ENCODE measurements at regions not wholly inside any gene's neighbourhood (a gene's known extent, or its start where the extent isn't known, plus 50 kb on each side); places are given as distances from the start of the nearest gene placed in this dataset.

DNA sequence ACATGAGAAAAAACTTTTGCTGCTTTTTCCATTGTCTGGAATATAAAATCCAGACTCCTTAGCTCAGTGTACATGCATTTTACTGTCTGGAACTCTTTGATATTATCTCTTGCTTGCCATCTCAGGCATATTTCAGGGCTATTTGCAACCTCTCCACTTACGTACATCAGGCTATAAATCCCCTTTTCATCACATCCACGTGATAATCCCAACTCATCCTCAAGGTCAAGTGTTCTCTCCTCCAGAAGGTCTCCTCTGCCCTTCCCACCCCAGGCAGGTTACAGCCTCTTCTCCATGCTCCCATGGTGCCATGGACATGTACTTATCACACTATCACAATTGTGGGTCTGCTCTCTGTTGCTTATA is 202.5 kb upstream of the RBMS1 start:
- Histone ChIP-seq H3K9me3 (no peaks in the 10 kb centered on the region), H3K4me3 (no peak overlapping the region), H3K27ac (no peak overlapping the region), H3K27me3 (no peaks in the 10 kb centered on the region), H3K36me3 (no peaks in the 10 kb centered on the region), H3K4me1 (no peaks in the 10 kb centered on the region)
- intact Hi-C loops (cut with DNase I; ENCODE audit: low total_unique reads), result no loop called here
- no peak for DNase-seq (ENCODE audit: low spot score in 2 of 2)
- TF ChIP-seq, protein P1, sequence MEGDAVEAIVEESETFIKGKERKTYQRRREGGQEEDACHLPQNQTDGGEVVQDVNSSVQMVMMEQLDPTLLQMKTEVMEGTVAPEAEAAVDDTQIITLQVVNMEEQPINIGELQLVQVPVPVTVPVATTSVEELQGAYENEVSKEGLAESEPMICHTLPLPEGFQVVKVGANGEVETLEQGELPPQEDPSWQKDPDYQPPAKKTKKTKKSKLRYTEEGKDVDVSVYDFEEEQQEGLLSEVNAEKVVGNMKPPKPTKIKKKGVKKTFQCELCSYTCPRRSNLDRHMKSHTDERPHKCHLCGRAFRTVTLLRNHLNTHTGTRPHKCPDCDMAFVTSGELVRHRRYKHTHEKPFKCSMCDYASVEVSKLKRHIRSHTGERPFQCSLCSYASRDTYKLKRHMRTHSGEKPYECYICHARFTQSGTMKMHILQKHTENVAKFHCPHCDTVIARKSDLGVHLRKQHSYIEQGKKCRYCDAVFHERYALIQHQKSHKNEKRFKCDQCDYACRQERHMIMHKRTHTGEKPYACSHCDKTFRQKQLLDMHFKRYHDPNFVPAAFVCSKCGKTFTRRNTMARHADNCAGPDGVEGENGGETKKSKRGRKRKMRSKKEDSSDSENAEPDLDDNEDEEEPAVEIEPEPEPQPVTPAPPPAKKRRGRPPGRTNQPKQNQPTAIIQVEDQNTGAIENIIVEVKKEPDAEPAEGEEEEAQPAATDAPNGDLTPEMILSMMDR (IDR thresholded peaks at IDR 0.05), result no peak
- no peak for TF ChIP-seq POLR2AphosphoS5 (IDR thresholded peaks at IDR 0.05)

DNA sequence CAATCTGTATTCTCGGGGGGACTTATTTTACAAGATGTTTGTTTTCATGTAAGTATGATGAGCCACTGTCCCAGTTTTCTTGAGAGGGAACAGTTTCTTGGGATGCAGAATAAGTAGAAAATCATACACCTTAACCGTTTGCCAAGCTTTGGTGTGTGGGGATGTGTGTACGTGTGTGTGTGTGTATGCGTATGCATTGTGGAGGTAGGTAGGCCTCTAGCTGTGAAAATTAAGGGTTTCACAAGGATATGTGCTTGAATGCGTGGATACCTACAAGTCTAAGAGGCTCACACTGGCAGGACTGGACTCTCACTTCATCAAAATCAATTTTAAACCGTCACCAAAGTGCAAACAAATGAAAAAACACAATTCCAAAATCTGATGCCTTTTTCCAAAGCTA is 204.2 kb upstream of the RBMS1 start:
- TF ChIP-seq POLR2AphosphoS5 (IDR thresholded peaks at IDR 0.05), result no peak
- Histone ChIP-seq H3K36me3 (no peaks in the 10 kb centered on the region), H3K27ac (no peak overlapping the region), H3K4me3 (no peak overlapping the region), H3K27me3 (no peaks in the 10 kb centered on the region), H3K4me1 (no peaks in the 10 kb centered on the region), H3K9me3 (no peaks in the 10 kb centered on the region)
- no peak for DNase-seq (ENCODE audit: low spot score in 2 of 2)
- intact Hi-C loops (cut with DNase I; ENCODE audit: low total_unique reads), result no loop called here

DNA sequence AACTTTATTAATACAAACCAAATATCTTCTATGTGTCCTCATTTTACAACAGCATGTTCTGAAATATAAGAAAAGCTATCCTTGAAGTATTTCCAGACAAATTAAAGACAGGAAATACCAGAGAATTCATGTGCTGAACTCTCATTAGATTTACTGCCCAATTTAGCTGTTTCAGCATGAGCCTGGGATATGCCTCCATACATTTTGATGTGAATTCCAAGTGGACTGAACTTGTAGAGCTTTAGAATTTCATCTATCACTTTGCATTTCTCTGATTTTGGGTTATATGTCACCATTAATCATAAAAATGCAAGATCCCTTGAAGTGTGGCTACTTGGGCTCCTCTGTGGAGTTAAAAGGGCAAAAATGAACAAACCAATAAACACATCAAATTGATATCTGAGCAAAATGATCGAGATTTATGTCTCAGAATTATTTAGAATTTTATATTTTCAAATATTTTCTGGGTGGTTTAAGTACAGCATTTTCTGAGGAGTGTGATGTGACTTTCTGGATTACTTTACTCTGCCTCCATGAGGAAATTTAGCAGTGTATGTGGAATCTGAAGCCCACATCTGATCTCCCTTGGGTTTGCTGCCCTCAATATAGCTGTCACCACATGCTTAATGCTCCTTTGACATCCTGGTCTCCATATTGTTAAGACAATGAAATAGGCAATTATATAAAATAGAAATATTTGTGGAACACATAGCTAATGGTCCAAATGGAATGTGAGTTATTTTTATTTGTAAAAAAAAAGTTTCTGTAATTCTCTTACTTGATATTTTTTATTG is 206.6 kb upstream of the RBMS1 start:
- Histone ChIP-seq H3K27ac (no peak overlapping the region), H3K9me3 (no peaks in the 10 kb centered on the region), H3K36me3 (no peaks in the 10 kb centered on the region), H3K27me3 (no peaks in the 10 kb centered on the region), H3K4me3 (no peak overlapping the region), H3K4me1 (no peaks in the 10 kb centered on the region)
- DNase-seq (ENCODE audit: low spot score in 2 of 2), result no peak
- intact Hi-C loops (cut with DNase I; ENCODE audit: low total_unique reads), result no loop called here
- no peak for TF ChIP-seq POLR2AphosphoS5 (IDR thresholded peaks at IDR 0.05)
- TF ChIP-seq, protein P1 (IDR thresholded peaks at IDR 0.05), result no peak
- TF ChIP-seq POLR2A (IDR thresholded peaks at IDR 0.05), result no peak

DNA sequence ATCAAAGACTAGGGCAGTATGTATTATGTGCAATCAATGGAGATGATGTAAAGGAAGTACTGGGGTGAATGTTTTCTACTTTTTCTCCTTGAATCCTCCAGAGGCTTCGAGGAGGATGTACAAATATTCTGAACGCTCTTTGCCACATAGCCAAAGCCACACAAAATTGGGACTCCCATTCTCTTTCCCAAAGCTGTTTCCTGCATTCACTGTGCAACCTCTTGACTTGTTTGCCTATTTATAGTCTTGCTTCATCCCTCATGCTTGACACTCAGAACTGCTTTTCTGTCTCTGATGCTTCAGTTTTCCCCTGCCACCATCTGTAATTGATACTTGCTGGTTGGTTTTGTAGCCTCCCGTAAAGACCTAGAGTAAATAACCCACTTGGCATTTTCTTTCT is 208.2 kb upstream of the RBMS1 start:
- H3K4me1 ChIP-seq, result no peaks in the 10 kb centered on the region
- H3K9me3 ChIP-seq, result no peaks in the 10 kb centered on the region
- no peak overlapping the region for H3K4me3 ChIP-seq
- intact Hi-C loops (cut with DNase I; ENCODE audit: low total_unique reads), result no loop called here
- no peaks in the 10 kb centered on the region for H3K36me3 ChIP-seq
- TF ChIP-seq POLR2AphosphoS5 (IDR thresholded peaks at IDR 0.05) (no peak), POLR2A (IDR thresholded peaks at IDR 0.05) (no peak)
- TF ChIP-seq, protein P1 (IDR thresholded peaks at IDR 0.05), result no peak
- no peak overlapping the region for H3K27ac ChIP-seq
- no peaks in the 10 kb centered on the region for H3K27me3 ChIP-seq
- DNase-seq (ENCODE audit: low spot score in 2 of 2), result no peak

DNA sequence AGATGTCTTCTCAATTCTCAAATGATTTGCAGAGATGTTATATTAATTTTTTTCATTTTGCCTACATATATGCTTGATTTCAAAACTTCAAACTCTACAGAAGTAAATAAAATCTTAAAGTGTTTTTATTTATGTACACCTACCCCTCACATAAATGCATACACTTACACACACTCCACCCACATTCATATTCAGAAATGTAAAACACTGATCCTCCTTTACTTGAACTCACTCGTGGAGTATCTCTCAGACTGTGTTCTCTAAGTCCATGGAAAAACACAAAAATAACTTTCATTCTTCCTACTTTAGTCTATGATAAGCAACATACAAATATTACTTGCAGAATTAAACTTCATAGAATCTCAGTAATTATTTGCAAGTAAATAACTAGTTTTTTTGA is 209.1 kb upstream of the RBMS1 start:
- H3K36me3 ChIP-seq, result no peaks in the 10 kb centered on the region
- intact Hi-C loops (cut with DNase I; ENCODE audit: low total_unique reads), result no loop called here
- no peak overlapping the region for H3K4me3 ChIP-seq
- DNase-seq (ENCODE audit: low spot score in 2 of 2), result no peak
- H3K4me1 ChIP-seq, result no peaks in the 10 kb centered on the region
- TF ChIP-seq POLR2AphosphoS5 (IDR thresholded peaks at IDR 0.05) (no peak), POLR2A (IDR thresholded peaks at IDR 0.05) (no peak)
- TF ChIP-seq, protein P1 (IDR thresholded peaks at IDR 0.05), result no peak
- no peaks in the 10 kb centered on the region for H3K27me3 ChIP-seq
- H3K27ac ChIP-seq, result no peak overlapping the region
- H3K9me3 ChIP-seq, result peaks cover 0 to 1% of the 10 kb centered on the region in 2 donors

Data from breast epithelium (tissue), 4 donors.